Tibial nerve (tissue), 3 donors: ENCODE measurements at regions not wholly inside any gene's neighbourhood (a gene's known extent, or its start where the extent isn't known, plus 50 kb on each side); places are given as distances from the start of the nearest gene placed in this dataset.

ENCODE experiments used
- CTCF ChIP-seq, 5 experiments: fragments of 200-600 bp in 3 of 5; fragments of 450-650 bp in 2 of 5; sonication (generic) in 3 of 5; IDR thresholded peaks; one replicate each; pipeline ENCODE4 v1.5.1; 2016 to 2019; ENCODE audit warnings: antibody characterized with exemption in 5 of 5, mild to moderate bottlenecking in 3 of 5, moderate library complexity in 2 of 5
- POLR2A ChIP-seq, 2 donors: fragments of 450-650 bp; IDR thresholded peaks; one replicate each; pipeline ENCODE4 v1.6.1; 2017; ENCODE audit warnings: antibody characterized with exemption in 2 of 2, mild to moderate bottlenecking in 2 of 2, moderate library complexity in 2 of 2

GRCh38 chr2:65914244-65914786 lies 481.9 kb upstream of the SPRED2 start:
- no peak for TF ChIP-seq CTCF (IDR thresholded peaks at IDR 0.05)
- no peak for TF ChIP-seq POLR2A (IDR thresholded peaks at IDR 0.05)
